ENCODE measurements at regions not wholly inside any gene's neighbourhood (a gene's known extent, or its start where the extent isn't known, plus 50 kb on each side); places are given as distances from the start of the nearest gene placed in this dataset.

DNA sequence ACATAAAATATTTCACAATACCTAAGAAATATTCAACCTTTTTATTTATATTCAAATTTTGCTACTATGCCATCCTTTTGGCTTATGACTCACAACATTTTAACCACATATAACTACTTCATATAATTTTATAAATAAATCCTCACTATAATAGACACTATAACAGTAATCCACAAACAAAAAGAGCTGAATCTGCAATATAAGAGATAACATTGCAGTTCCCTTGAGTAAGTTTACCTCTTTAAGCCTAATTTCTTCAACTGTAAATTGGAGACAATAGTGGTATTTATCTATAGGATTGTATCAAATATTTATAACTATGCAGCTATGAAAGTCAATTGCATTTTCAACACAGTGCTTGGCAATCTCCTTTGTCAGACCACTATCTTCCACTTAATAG lies 1084.5 kb downstream of the NR2F1-AS1 start:
- TF ChIP-seq EP300 (IDR thresholded peaks at IDR 0.05; ENCODE audit: low read depth), result no peak
- no peak for TF ChIP-seq CTCF (IDR thresholded peaks at IDR 0.05)
- TF ChIP-seq POLR2AphosphoS5 (IDR thresholded peaks at IDR 0.05), result no peak
- no peak for TF ChIP-seq POLR2A (IDR thresholded peaks at IDR 0.05)
- Histone ChIP-seq H3K9me3 (no peaks in the 10 kb centered on the region), H3K27me3 (no peaks in the 10 kb centered on the region), H3K36me3 (no peaks in the 10 kb centered on the region), H3K27ac (no peak overlapping the region), H3K4me3 (no peak overlapping the region), H3K4me1 (no peaks in the 10 kb centered on the region)
- intact Hi-C loops (cut with DNase I; ENCODE audit: low total_unique reads) (no loop called here), in situ Hi-C loops (cut with MboI; ENCODE audit: low pct_ligation_motif_present in 1 of 4, low pct_unique_long_range_greater_than_20kb in 1 of 4, low sequenced_read_pairs in 3 of 4) (no loop called here)
- no peak for DNase-seq

- intact Hi-C loops (cut with DNase I; ENCODE audit: low total_unique reads) (no loop called here), in situ Hi-C loops (cut with MboI; ENCODE audit: low pct_ligation_motif_present in 1 of 4, low pct_unique_long_range_greater_than_20kb in 1 of 4, low sequenced_read_pairs in 3 of 4) (no loop called here)
- no peak for DNase-seq
- no peak for TF ChIP-seq EP300 (IDR thresholded peaks at IDR 0.05; ENCODE audit: low read depth)
- no peak for TF ChIP-seq POLR2A (IDR thresholded peaks at IDR 0.05)
- TF ChIP-seq CTCF (IDR thresholded peaks at IDR 0.05), result no peak
- TF ChIP-seq POLR2AphosphoS5 (IDR thresholded peaks at IDR 0.05), result no peak
- Histone ChIP-seq H3K4me1 (no peaks in the 10 kb centered on the region), H3K9me3 (no peaks in the 10 kb centered on the region), H3K4me3 (no peak overlapping the region), H3K36me3 (no peaks in the 10 kb centered on the region), H3K27me3 (no peaks in the 10 kb centered on the region), H3K27ac (no peak overlapping the region)
- WGBS, 2 donors (ENCODE audit: low coverage in 1 of 2), result 84 to 94% methylated on average over 5 of the region's 5 CpGs
These were observed 1086.5 kb downstream of the NR2F1-AS1 start for GRCh38 chr5:92494508-92494907.

GRCh38 chr5:92492908-92493307 lies 1088.1 kb downstream of the NR2F1-AS1 start:
- no peaks in the 10 kb centered on the region for H3K4me1 ChIP-seq
- no peak for TF ChIP-seq CTCF (IDR thresholded peaks at IDR 0.05)
- TF ChIP-seq EP300 (IDR thresholded peaks at IDR 0.05; ENCODE audit: low read depth), result no peak
- no peak for TF ChIP-seq POLR2AphosphoS5 (IDR thresholded peaks at IDR 0.05)
- no peak for TF ChIP-seq POLR2A (IDR thresholded peaks at IDR 0.05)
- WGBS, 2 donors (ENCODE audit: low coverage in 1 of 2), result 25 to 44% methylated on average over 3 of the region's 3 CpGs
- H3K36me3 ChIP-seq, result no peaks in the 10 kb centered on the region
- no peaks in the 10 kb centered on the region for H3K27me3 ChIP-seq
- in situ Hi-C loops (cut with MboI; ENCODE audit: low pct_ligation_motif_present in 1 of 4, low pct_unique_long_range_greater_than_20kb in 1 of 4, low sequenced_read_pairs in 3 of 4) (no loop called here), intact Hi-C loops (cut with DNase I; ENCODE audit: low total_unique reads) (no loop called here)
- H3K4me3 ChIP-seq, result no peak overlapping the region
- no peak overlapping the region for H3K27ac ChIP-seq
- H3K9me3 ChIP-seq, result no peaks in the 10 kb centered on the region
- no peak for DNase-seq

DNA sequence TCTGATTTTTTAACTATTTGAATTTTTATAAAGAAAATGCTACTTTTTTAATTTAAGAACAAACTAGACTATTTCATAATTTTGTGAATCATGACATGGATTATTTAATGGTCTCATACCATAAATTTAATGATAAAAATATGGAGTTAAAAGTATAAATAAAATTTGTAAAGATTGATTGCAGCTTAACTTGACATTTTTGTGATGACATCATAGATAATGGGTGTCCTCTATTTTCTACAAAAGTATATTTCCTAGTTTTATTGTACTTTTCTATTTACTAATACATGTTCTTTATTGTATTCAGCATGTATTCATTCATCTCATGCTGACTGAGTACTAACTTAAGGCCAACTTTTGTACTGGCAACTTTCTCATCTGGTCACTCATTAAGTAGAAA lies 1096.5 kb downstream of the NR2F1-AS1 start:
- no peaks in the 10 kb centered on the region for H3K27me3 ChIP-seq
- intact Hi-C loops (cut with DNase I; ENCODE audit: low total_unique reads) (no loop called here), in situ Hi-C loops (cut with MboI; ENCODE audit: low pct_ligation_motif_present in 1 of 4, low pct_unique_long_range_greater_than_20kb in 1 of 4, low sequenced_read_pairs in 3 of 4) (no loop called here)
- no peaks in the 10 kb centered on the region for H3K9me3 ChIP-seq
- TF ChIP-seq POLR2AphosphoS5 (IDR thresholded peaks at IDR 0.05) (no peak), POLR2A (IDR thresholded peaks at IDR 0.05) (no peak), EP300 (IDR thresholded peaks at IDR 0.05; ENCODE audit: low read depth) (no peak), CTCF (IDR thresholded peaks at IDR 0.05) (no peak)
- no peak overlapping the region for H3K27ac ChIP-seq
- H3K4me1 ChIP-seq, result no peaks in the 10 kb centered on the region
- no peak overlapping the region for H3K4me3 ChIP-seq
- H3K36me3 ChIP-seq, result no peaks in the 10 kb centered on the region
- DNase-seq, result no peak
